ENCODE measurements at regions not wholly inside any gene's neighbourhood (a gene's known extent, or its start where the extent isn't known, plus 50 kb on each side); places are given as distances from the start of the nearest gene placed in this dataset.

- H3K27ac ChIP-seq: no peak overlapping the region
- TF ChIP-seq CTCF (conservative IDR thresholded peaks at IDR 0.05): no peak
Measured at GRCh38 chr2:161564906-161565305, 59.3 kb upstream of the SLC4A10 start.

DNA sequence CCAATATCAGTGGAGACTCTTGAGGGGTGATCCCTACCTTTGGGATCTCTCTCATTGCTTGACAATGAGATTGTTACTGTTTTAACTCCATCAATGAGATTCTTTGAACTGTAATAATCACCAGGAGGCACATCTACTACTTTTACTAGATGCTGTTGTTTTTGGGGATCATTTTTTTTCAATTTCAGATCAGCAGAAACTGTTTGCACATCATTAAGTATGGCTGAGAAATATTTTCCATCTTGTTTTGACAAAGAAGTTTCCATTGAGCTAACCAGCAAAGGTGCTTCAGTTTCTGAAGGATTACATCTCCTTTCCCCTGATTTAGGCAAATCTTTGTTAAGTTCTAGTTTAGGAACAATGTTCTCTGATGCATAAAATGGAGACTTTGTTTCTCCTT is 54.8 kb upstream of the SLC4A10 start:
- no peak overlapping the region for H3K27ac ChIP-seq
- TF ChIP-seq CTCF (conservative IDR thresholded peaks at IDR 0.05): no peak

DNA sequence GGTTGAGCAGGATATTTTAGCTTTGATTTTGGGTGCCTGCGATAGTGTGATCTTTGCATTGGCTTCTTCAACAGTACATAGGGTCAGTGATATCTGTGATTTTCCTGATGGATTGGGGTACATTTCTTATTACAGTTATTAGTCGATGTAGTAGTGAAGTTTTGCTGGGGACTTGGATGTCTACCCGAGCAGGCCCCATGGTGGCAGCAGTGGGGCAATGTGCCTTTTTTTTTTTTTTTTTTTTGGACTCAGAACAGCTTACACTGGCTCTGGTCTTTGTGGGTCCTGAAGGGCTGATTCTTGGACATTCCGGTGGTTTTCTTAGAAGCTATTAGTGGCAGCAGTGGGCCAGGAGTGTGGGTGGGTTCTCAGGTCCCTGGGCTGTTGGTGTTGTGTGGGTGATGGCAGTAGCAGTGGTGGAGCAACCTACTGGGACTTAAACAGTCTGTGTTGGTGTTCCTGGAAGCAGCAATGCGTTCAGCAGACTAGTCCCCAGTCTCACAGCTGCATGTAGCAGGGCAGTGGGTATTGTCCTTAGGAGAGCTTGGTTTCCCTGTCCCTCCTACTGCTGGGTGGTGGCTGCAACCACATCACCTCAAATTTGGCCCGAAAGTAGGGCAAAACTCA is 53.7 kb upstream of the SLC4A10 start:
- no peak overlapping the region for H3K27ac ChIP-seq
- TF ChIP-seq CTCF (conservative IDR thresholded peaks at IDR 0.05): peak; percentile 56

DNA sequence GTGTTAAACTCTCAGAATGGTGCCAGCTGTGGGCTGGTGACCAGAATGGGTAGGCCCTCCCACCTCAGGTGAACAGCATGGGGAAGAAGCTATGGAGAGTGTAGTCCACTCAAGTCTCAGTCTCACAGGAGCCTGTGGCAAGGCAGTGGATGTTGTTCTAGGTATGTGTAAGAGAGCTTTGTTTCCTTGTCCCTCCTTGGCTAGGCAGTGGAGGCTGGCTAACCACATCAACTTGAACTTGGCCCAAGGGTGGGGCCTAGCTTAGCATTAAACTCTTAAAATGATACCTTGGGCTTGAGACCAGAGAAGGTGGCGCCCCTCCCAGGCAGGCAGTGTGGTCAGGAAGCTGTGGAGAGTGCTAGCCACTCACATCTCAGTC is 53.2 kb upstream of the SLC4A10 start:
- no peak overlapping the region for H3K27ac ChIP-seq
- no peak for TF ChIP-seq CTCF (conservative IDR thresholded peaks at IDR 0.05)

Measured in VCaP (cell line).